Fibroblast of mammary gland (primary cell): ENCODE measurements at regions not wholly inside any gene's neighbourhood (a gene's known extent, or its start where the extent isn't known, plus 50 kb on each side); places are given as distances from the start of the nearest gene placed in this dataset.

Source experiments
- DNase-seq: peaks from one replicate; pipeline ENCODE4 v3.0.0-alpha.2; 2010; ENCODE audit warnings: low read depth
- H3K4me3 ChIP-seq: 2 replicates; pipeline ENCODE4 v1.5.1; 2011; ENCODE audit warnings: low read depth, mild to moderate bottlenecking, low read length, moderate library complexity; ENCODE audit not compliant: control insufficient read depth
- CTCF ChIP-seq: conservative IDR thresholded peaks from 2 replicates; pipeline ENCODE4 v1.5.1; 2011; ENCODE audit warnings: low read depth, low read length, inconsistent platforms; ENCODE audit not compliant: control insufficient read depth, insufficient read depth

- no peak for DNase-seq
- no peak overlapping the region for H3K4me3 ChIP-seq
- no peak for TF ChIP-seq CTCF
These were observed 87.5 kb downstream of the AQP4 start for GRCh38 chr18:26778054-26778393.

GRCh38 chr18:26777351-26778053, 88.0 kb downstream of the AQP4 start:
- DNase-seq, result no peak
- no peak for TF ChIP-seq CTCF
- H3K4me3 ChIP-seq, result no peak overlapping the region

- no peak for TF ChIP-seq CTCF
- DNase-seq, result no peak
- no peak overlapping the region for H3K4me3 ChIP-seq
These were observed 92.8 kb downstream of the AQP4 start for GRCh38 chr18:26772691-26773090.

GRCh38 chr18:26771524-26771923, 94.0 kb downstream of the AQP4 start:
- no peak overlapping the region for H3K4me3 ChIP-seq
- peak; percentile 19 for TF ChIP-seq CTCF
- no peak for DNase-seq

GRCh38 chr18:26768385-26768784, 97.1 kb downstream of the AQP4 start:
- no peak overlapping the region for H3K4me3 ChIP-seq
- DNase-seq, result no peak

GRCh38 chr18:26765498-26765897, 100.0 kb downstream of the AQP4 start:
- DNase-seq, result no peak
- no peak overlapping the region for H3K4me3 ChIP-seq
- TF ChIP-seq CTCF, result no peak

More at GRCh38 chr18:26768385-26768784, 97.1 kb downstream of the AQP4 start:
- TF ChIP-seq CTCF, result no peak

- no peak for DNase-seq
- TF ChIP-seq CTCF, result no peak
- no peak overlapping the region for H3K4me3 ChIP-seq
These were observed 100.9 kb downstream of the AQP4 start for GRCh38 chr18:26764586-26764985.
